EH (cell line): ENCODE measurements at regions not wholly inside any gene's neighbourhood (a gene's known extent, or its start where the extent isn't known, plus 50 kb on each side); places are given as distances from the start of the nearest gene placed in this dataset.
"Not testable (repeated sequence)": the region's sequence is repeated elsewhere in the genome, so short reads cannot be mapped to it uniquely, and the experiment has no call there.

Experiments used
- DNase-seq: peaks from one replicate; pipeline ENCODE4 v3.0.0-alpha.2; 2015; ENCODE audit warnings: low read depth

DNA sequence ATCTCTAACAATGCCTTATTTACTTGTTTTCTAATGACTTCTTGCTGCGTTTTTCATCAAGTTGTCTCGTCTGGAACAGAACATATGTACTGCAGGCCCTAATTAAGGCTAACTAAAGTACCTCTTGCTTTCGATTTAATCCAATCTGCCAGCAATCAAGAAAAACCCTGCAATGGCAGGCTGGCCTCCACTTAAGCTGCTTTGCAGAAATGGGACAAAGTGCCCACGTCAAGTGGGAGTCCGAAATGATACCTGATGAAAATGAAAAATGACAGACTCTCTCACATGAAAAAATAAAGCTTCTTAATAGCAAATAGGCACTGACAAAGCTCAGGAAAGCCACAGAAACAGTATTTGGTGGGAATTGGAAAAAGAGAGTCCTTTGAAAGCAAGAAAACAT is 1454.7 kb downstream of the FAM181B start:
- no peak for DNase-seq

GRCh38 chr11:81270686-81271085 is 1463.0 kb downstream of the FAM181B start:
- DNase-seq: no peak

GRCh38 chr11:81267246-81267645 is 1466.4 kb downstream of the FAM181B start:
- no peak for DNase-seq

- DNase-seq: no peak
Measured at GRCh38 chr11:81259471-81259870, 1474.2 kb downstream of the FAM181B start.

- DNase-seq: no peak
Measured at GRCh38 chr11:81255895-81256294, 1477.8 kb downstream of the FAM181B start.

GRCh38 chr11:81253244-81253643 is 1480.4 kb downstream of the FAM181B start:
- DNase-seq: no peak

- no peak for DNase-seq
Measured at GRCh38 chr11:81246941-81247340, 1486.7 kb downstream of the FAM181B start.

DNA sequence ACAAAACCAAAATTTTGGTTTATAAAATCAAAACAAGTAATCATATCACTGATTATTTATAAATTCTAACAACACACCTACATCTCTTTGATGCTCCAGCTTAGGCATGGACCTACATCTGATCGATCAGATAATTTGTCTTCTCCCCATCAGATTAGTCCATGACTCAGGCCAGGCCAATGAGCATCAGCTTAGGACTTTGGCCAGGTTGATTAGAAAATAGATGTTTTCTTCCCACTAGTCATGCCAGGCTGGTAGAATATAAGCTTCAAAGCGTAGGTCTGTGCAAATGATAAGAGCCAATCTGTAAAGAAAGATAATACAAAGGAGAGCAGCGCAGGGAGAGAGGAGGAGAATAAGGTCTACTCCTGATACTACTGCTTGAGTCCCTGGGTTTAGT is 1487.9 kb downstream of the FAM181B start:
- DNase-seq: no peak

- DNase-seq: no peak
Measured at GRCh38 chr11:81241672-81242275, 1491.9 kb downstream of the FAM181B start.

DNA sequence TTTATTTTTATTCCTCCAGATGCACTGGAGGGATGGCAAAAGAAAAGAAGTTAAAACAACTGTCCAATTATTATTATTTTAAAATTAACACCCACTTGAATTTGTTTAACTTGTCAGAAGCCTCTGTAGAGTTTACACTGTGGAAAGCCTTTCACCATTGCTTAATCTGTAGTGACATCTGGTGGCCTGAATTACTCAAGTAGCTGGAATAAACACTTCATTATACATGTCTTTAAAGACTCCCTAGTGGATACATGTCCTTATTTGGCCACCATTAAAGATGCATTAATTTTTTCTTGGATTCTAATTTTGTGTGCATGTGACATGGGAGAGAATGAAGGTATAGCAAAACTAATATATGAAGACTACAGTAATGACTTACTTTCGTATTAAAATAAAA is 1496.5 kb downstream of the FAM181B start:
- no peak for DNase-seq

DNA sequence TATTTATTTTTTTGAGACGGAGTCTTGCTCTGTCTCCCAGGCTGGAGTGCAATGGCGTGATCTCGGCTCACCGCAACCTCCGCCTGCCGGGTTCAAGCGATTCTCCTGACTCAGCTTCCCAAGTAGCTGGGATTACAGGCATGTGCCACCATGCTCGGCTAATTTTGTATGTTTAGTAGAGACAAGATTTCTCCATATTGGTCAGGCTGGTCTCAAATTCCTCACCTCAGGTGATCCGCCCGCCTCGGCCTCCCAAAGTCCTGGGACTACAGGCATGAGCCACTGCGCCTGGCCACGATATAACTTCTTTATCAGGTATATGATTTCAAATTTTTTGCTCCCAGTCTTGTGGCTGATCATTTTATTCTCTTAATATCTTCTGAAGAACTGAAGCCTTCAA is 1506.3 kb downstream of the FAM181B start:
- DNase-seq: not testable (repeated sequence)

GRCh38 chr11:81224396-81224795 is 1509.3 kb downstream of the FAM181B start:
- DNase-seq: no peak

- DNase-seq: no peak
Measured at GRCh38 chr11:81222491-81222890, 1511.2 kb downstream of the FAM181B start.

GRCh38 chr11:81220146-81220895 is 1513.3 kb downstream of the FAM181B start:
- DNase-seq: no peak

DNA sequence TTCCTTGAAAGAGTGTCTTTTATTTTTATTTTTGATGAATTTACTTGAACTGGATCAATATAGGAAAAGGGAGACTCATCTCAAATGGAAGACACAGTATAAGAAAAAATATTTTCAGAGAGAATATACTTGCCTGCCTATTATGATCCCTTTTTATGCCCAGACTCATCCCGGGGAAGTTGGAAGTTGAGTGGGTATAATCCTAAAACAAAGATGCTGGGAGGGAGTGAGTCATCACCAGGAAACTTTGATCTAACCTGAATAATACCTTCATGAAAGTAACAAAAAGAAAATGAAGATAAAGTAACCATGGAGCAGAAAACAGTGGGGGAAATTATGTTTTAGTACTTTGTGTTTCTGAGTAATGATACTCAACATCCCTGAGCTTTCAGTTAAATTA is 1514.0 kb downstream of the FAM181B start:
- no peak for DNase-seq

DNA sequence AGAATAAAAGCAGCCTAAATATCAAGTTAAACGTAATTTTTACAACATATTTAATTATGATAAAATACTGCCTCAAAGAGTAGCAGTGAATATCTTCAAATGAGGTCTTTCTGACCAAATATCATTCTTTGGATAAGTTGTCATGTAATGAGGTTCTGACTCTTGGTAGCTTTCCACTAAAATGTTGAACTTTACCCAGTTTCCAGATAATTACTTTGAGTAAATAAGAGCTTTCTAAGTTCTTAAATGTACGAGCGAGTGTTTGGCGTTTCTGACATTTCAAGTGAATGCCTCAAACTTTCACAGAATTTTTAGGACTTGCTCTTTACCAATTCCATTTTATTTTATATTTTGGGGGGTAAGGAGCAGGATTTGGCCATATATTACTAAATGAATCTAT is 1515.2 kb downstream of the FAM181B start:
- no peak for DNase-seq

GRCh38 chr11:81211050-81211449 is 1522.6 kb downstream of the FAM181B start:
- DNase-seq: no peak

DNA sequence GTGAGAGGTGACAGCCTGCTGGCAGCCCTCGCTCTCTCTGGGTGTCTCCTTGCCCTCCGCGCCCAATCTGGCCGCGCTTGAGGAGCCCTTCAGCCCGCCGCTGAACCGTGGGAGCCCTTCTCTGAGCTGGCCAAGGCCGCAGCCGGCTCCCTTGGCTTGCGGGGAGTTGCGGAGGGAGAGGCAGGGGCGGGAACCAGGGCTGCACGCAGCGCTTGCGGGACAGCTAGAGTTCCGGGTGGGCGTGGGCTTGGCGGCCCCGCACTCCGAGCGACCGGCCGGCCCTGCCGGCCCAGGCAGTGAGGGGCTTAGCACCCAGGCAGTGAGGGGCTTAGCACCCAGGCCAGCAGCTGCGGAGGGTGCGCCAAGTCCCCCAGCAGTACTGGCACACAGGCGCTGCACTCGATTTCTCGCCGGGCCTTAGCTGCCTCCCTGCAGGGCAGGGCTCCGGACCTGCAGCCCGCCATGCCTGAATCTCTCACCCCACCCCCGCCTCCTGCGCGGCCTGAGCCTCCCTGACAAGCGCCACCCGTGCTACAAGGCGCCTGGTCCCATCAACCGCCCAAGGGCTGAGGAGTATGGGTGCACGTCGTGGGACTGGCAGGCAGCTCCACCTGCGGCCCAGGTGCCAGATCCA is 1526.1 kb downstream of the FAM181B start:
- no peak for DNase-seq

- DNase-seq: no peak
Measured at GRCh38 chr11:81203876-81204275, 1529.8 kb downstream of the FAM181B start.

GRCh38 chr11:81197396-81197795 is 1536.3 kb downstream of the FAM181B start:
- no peak for DNase-seq

GRCh38 chr11:81192516-81192915 is 1541.1 kb downstream of the FAM181B start:
- no peak for DNase-seq

DNA sequence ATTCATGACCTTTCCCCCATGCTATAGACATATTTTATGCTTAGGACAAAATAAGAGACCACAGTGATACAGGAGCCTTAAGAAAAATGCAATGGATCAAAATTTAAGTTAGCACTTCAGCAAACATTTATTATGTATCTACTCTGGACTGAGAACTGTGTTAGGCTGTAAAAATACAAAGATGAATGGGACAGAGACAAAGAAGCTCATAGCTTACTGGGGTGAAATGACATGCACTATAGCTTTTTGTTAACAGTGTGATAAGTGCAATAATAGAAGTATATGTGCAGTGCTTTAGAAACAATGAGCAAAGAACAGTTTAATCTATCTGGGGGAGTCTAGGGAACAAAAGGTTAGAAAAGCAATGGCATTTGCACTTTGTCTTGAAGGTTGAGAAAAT is 1543.1 kb downstream of the FAM181B start:
- DNase-seq: no peak

GRCh38 chr11:81187033-81187432 is 1546.6 kb downstream of the FAM181B start:
- DNase-seq: not testable (repeated sequence)
